C1 segment of cervical spinal cord (tissue), 14 donors: ENCODE measurements at regions not wholly inside any gene's neighbourhood (a gene's known extent, or its start where the extent isn't known, plus 50 kb on each side); places are given as distances from the start of the nearest gene placed in this dataset.
A peak's percentile ranks its signal among the peaks of the same experiment; 100 is the strongest.

ENCODE experiments used
- DNase-seq, 14 donors: peaks; one replicate each; lab custom pipeline; 2025; lab: John Stamatoyannopoulos, UW

- no peak for DNase-seq
Measured at GRCh38 chr18:27762054-27762453, 414.9 kb downstream of the CDH2 start.

- DNase-seq, result no peak
Measured at GRCh38 chr18:27752944-27753343, 424.0 kb downstream of the CDH2 start.

DNA sequence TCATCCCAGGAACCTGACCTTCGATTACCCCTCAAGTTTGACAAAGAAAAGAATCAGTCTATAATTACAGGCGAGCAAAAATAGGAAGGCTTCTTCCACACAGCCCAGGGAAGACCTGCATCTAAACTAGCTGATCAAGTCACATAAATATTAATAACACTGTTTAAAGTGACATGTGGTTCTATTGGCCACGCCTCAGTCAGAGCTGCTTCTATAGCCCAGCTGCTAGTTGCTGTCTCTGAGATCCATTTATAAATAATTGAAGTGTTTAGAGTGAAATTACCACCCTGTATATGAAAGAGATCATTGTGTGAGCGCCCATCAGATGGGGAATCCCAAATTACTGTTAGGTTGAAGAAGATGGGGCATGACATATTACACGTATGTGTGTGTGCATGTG, 426.0 kb downstream of the CDH2 start:
- no peak for DNase-seq

GRCh38 chr18:27750014-27750413, 426.9 kb downstream of the CDH2 start:
- peak in 7 of 14 donors; percentile 1 to 18 (median 1) for DNase-seq

GRCh38 chr18:27749194-27749593, 427.7 kb downstream of the CDH2 start:
- DNase-seq, result no peak

DNA sequence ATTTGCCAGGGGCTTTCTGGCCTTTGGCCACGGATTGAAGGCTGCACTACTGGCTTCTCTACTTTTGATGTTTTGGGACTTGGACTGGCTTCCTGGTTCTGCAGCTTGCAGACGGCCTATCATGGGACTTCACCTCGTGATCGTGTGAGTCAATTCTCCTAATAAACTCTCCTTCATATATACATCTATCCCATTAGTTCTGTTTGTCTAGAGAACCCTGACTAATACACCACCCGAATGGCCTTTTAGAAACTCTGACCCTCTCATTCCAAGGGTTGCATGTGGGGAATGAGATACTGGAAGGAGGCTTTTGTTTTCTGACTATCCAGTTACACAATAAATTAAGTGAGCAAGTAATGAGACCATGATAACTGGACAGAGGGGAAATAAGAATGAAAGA, 430.7 kb downstream of the CDH2 start:
- no peak for DNase-seq

- DNase-seq, result no peak
Measured at GRCh38 chr18:27735117-27735516, 441.8 kb downstream of the CDH2 start.

GRCh38 chr18:27731211-27731610, 445.7 kb downstream of the CDH2 start:
- no peak for DNase-seq

- no peak for DNase-seq
Measured at GRCh38 chr18:27728659-27729058, 448.3 kb downstream of the CDH2 start.

- no peak for DNase-seq
Measured at GRCh38 chr18:27724362-27724761, 452.6 kb downstream of the CDH2 start.

- no peak for DNase-seq
Measured at GRCh38 chr18:27723168-27723567, 453.8 kb downstream of the CDH2 start.

- DNase-seq, result no peak
Measured at GRCh38 chr18:27719680-27720079, 457.2 kb downstream of the CDH2 start.

- no peak for DNase-seq
Measured at GRCh38 chr18:27717816-27718215, 459.1 kb downstream of the CDH2 start.

GRCh38 chr18:27717250-27717649, 459.7 kb downstream of the CDH2 start:
- no peak for DNase-seq

- no peak for DNase-seq
Measured at GRCh38 chr18:27715751-27716150, 461.2 kb downstream of the CDH2 start.

- no peak for DNase-seq
Measured at GRCh38 chr18:27713738-27714095, 463.2 kb downstream of the CDH2 start.

GRCh38 chr18:27713037-27713737, 463.7 kb downstream of the CDH2 start:
- DNase-seq, result no peak

- no peak for DNase-seq
Measured at GRCh38 chr18:27712066-27712465, 464.9 kb downstream of the CDH2 start.

- DNase-seq, result no peak
Measured at GRCh38 chr18:27711382-27711781, 465.5 kb downstream of the CDH2 start.

DNA sequence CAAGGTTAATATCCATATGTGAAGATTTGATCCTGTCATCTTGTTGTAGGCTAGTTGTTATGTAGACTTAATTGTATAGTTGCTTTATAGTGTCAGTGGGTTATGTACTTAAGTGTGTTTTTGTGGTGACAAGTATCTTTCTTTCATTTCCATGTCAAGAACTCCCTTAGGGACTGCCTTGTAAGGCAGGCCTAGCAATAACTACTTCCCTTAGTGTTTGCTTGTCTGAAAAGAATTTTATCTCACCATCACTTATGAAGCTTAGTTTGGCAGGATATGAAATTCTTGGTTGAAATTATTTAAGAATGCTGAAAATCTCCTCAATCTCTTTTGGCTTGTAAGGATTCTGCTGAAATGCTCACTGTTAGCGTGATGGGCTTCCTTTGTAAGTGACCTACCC, 467.6 kb downstream of the CDH2 start:
- no peak for DNase-seq

GRCh38 chr18:27707201-27707600, 469.7 kb downstream of the CDH2 start:
- DNase-seq, result no peak

GRCh38 chr18:27704736-27705361, 472.1 kb downstream of the CDH2 start:
- no peak for DNase-seq

DNA sequence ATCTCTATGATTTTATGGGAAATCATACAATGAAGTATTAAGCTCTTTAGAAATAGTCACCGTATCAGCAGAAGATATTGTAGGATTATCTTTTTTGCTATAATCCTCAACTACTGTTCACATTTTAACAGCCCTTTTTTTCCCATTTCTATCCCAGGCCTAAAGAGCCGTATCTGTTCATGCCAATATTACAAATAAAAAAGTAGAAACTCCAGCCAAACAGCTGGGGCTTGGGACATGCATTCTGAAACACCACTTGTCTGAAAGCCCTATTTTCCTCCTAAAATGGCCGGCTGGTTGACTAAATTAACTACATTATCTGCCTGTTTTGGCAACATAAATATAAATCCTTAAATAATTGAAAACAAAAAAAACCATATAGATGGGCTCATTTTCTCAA, 477.8 kb downstream of the CDH2 start:
- no peak for DNase-seq

DNA sequence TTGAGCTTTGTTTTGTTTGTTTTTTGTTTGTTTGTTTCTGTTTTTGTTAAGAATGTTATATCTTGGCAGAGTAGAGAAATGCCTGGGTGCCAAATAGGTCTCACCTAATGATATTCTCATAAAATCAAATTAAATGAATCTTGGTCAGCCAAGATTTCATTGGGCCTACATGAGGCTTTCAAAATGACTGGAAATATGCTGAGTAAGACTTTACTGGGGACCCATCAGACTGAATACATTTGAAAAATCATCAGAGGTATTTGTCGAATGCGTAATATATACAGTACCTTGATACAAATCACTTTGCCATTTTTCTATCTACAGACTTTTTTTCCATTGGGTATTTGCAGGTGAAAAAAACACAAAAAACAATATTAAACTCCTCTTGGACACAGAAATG, 480.8 kb downstream of the CDH2 start:
- DNase-seq, result no peak
